Chondrocyte (in vitro differentiated cells): ENCODE measurements at regions not wholly inside any gene's neighbourhood (a gene's known extent, or its start where the extent isn't known, plus 50 kb on each side); places are given as distances from the start of the nearest gene placed in this dataset.

Experiments
- DNase-seq: peaks from one replicate; pipeline ENCODE4 v3.0.0; 2021; ENCODE audit warnings: mixed read lengths, low spot score
- H3K27ac Mint-ChIP-seq: one replicate; pipeline ENCODE4 v1.8.0; 2021; ENCODE audit warnings: mild to moderate bottlenecking, moderate library complexity, mixed read lengths; ENCODE audit not compliant: unreplicated experiment
- H3K27me3 Mint-ChIP-seq: 2 replicates; pipeline ENCODE4 v1.8.0; 2021; ENCODE audit warnings: low read depth, mixed read lengths
- H3K36me3 Mint-ChIP-seq: 2 replicates; pipeline ENCODE4 v1.8.0; 2021; ENCODE audit warnings: low read depth, mixed read lengths
- H3K4me1 Mint-ChIP-seq: 2 replicates; pipeline ENCODE4 v1.8.0; 2021; ENCODE audit warnings: low read depth, mild to moderate bottlenecking, mixed read lengths
- H3K4me3 Mint-ChIP-seq: one replicate; pipeline ENCODE4 v1.8.0; 2021; ENCODE audit warnings: mild to moderate bottlenecking, moderate library complexity, mixed read lengths; ENCODE audit not compliant: unreplicated experiment
- H3K9me3 Mint-ChIP-seq: 2 replicates; pipeline ENCODE4 v1.8.0; 2021; ENCODE audit warnings: low read depth, mixed read lengths
- TF ChIP-seq, protein P1 (sequence below): fragments of 200-600 bp; sonication (generic); IDR thresholded peaks from 2 replicates; pipeline ENCODE4 v1.5.0; 2021; ENCODE audit warnings: antibody characterized with exemption, mild to moderate bottlenecking, moderate library complexity

DNA sequence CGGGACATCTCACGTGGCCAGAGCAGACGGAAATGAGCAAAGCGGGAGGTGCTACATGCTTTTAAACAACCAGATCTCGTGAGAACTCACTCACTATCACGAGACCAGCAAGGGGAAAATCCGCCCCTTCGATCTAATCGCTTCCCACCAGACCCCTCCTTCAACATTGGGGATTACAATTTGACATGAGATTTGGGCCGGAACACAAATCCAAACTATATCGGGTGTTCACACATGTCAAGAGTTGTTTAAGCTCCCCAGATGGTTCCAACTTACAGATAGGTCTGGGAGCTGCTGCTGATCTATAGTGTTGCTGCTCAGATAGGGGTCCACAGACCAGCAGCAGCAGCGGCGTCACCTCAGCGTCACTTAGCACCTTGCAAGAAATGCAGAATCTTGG is 194.9 kb downstream of the GPAM start:
- Mint-ChIP-seq H3K4me3 (no peak overlapping the region), H3K9me3 (peaks cover 11% of the 10 kb centered on the region), H3K36me3 (no peaks in the 10 kb centered on the region), H3K27ac (no peak overlapping the region), H3K27me3 (peaks cover 4% of the 10 kb centered on the region), H3K4me1 (no peaks in the 10 kb centered on the region)
- TF ChIP-seq, protein P1, sequence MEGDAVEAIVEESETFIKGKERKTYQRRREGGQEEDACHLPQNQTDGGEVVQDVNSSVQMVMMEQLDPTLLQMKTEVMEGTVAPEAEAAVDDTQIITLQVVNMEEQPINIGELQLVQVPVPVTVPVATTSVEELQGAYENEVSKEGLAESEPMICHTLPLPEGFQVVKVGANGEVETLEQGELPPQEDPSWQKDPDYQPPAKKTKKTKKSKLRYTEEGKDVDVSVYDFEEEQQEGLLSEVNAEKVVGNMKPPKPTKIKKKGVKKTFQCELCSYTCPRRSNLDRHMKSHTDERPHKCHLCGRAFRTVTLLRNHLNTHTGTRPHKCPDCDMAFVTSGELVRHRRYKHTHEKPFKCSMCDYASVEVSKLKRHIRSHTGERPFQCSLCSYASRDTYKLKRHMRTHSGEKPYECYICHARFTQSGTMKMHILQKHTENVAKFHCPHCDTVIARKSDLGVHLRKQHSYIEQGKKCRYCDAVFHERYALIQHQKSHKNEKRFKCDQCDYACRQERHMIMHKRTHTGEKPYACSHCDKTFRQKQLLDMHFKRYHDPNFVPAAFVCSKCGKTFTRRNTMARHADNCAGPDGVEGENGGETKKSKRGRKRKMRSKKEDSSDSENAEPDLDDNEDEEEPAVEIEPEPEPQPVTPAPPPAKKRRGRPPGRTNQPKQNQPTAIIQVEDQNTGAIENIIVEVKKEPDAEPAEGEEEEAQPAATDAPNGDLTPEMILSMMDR = no peak
- no peak for DNase-seq

DNA sequence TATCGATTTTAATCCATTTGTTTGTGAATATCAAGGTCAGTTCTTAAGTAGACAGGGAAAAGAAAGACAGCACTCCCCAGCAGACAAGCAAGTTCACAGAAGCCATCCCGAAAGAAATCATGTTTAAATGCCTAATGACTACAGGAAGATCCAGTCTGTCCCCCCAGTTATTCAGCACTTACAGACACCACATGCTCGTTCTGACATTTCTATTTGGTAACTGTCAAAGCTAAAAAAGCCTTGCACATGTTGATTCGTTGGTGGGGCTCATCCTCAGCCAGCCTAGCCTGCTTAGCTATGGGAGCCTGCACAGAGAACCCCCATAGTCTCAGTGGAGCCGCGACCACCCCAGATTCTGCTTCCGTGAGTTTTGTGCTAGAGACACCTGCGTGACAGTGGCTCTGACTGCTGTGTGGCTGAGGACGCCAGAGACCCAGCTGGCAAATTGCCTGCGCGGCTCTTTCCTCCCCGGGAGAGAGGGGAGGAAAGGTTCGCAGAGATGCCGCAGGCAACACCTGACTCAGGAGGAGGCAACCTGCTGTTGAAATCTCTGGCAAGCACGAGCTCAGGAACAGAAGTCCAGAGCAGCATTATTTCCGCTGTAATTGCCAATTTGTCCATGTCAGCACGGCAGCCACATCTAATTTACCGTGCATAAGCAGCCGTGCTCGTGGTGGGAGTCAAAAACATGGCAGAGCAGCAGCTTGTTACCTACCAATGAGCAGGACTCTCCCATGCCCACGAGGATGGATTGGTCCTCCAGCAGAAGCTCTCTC is 194.2 kb downstream of the GPAM start:
- peaks cover 4% of the 10 kb centered on the region for H3K27me3 Mint-ChIP-seq
- H3K4me1 Mint-ChIP-seq = no peaks in the 10 kb centered on the region
- no peak for DNase-seq

DNA sequence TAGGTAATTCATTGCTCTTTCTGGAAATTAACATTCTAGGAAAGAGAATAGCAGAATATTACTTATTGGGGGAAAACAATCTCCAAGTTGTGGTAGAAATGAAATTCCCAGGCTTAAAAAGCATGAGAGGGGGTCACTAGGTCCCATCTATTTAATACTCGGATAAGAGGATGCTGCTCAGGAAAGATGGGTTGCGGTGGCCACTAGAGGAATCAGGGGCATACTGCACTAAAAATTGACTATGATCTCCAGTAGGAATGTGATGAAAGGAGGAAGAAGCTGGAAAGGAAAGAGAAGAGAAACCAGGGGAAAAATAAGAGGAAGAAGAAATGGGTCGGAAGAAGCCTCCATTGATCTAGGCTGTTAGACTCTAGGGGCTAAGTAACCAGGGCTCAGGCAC is 192.8 kb downstream of the GPAM start:
- H3K27me3 Mint-ChIP-seq = peaks cover 4% of the 10 kb centered on the region
- no peaks in the 10 kb centered on the region for H3K4me1 Mint-ChIP-seq
- TF ChIP-seq, protein P1 = peak; percentile 21
- no peak overlapping the region for H3K4me3 Mint-ChIP-seq
- no peak overlapping the region for H3K27ac Mint-ChIP-seq
- H3K9me3 Mint-ChIP-seq = peaks cover 9% of the 10 kb centered on the region
- no peaks in the 10 kb centered on the region for H3K36me3 Mint-ChIP-seq
- DNase-seq = no peak

More for the DNA sequence above, 194.2 kb downstream of the GPAM start:
- H3K4me3 Mint-ChIP-seq = no peak overlapping the region
- peaks cover 11% of the 10 kb centered on the region for H3K9me3 Mint-ChIP-seq
- TF ChIP-seq, protein P1 = no peak
- H3K36me3 Mint-ChIP-seq = no peaks in the 10 kb centered on the region
- H3K27ac Mint-ChIP-seq = no peak overlapping the region

DNA sequence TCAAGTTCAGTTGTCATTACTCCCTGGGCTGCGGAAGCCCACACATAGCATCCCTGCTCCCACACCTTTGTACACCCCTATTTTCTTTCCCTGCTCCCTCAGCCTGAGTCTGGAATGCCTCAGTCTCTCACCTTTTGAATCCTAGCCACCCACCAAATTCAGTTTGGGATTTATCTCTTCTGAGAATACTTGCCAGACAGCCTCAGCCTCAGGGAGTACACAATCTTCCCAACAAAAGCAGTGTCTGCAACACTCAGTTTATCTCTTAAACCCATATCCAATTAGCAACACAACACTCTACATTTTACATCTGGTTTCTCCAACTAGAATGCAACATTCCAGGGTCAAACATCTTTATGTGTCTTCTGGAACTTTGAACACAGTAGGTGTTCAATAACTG is 190.2 kb downstream of the GPAM start:
- TF ChIP-seq, protein P1 = no peak
- Mint-ChIP-seq H3K27ac (no peak overlapping the region), H3K4me1 (no peaks in the 10 kb centered on the region), H3K9me3 (peaks cover 6% of the 10 kb centered on the region), H3K36me3 (no peaks in the 10 kb centered on the region), H3K27me3 (peaks cover 4% of the 10 kb centered on the region), H3K4me3 (no peak overlapping the region)
- DNase-seq = no peak

DNA sequence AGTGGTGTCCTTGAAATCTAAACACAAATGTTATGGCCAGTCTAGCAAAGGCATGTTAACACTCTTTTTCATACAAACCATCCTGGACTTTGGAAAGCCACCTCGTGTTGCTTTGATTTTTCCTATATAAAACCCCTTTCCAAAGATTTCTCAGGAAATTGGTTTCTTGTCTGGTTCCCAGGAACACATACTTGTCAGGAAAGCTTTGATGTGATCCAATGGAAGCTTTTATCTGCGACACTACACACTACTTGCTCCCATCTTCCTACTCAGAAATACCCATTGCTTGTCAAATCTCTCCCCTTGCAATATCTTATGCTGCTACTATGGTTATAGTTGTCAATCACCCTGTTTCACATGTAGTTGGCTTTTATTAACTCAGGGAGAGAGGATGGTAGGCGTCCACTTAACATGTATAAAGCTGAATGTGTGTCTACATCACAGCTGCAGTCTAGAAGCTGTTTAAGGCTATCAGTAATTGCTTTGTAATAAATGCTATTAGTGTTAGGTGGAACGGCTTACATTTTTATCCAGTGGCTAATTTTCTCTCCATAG is 189.6 kb downstream of the GPAM start:
- Mint-ChIP-seq H3K9me3 (peaks cover 1% of the 10 kb centered on the region), H3K27me3 (peaks cover 4% of the 10 kb centered on the region), H3K4me3 (no peak overlapping the region), H3K36me3 (no peaks in the 10 kb centered on the region), H3K4me1 (no peaks in the 10 kb centered on the region), H3K27ac (no peak overlapping the region)
- no peak for DNase-seq
- TF ChIP-seq, protein P1 = no peak
